Ishikawa (cell line): ENCODE measurements at regions not wholly inside any gene's neighbourhood (a gene's known extent, or its start where the extent isn't known, plus 50 kb on each side); places are given as distances from the start of the nearest gene placed in this dataset.

Source experiments
- CEBPB ChIP-seq: IDR thresholded peaks from 2 replicates; pipeline ENCODE4 v1.6.1; 2012
- CREB1 ChIP-seq: IDR thresholded peaks from 2 replicates; pipeline ENCODE4 v1.6.1; 2012; ENCODE audit warnings: low read depth
- EGR1 ChIP-seq: IDR thresholded peaks from 2 replicates; pipeline ENCODE4 v1.6.1; 2012
- EP300 ChIP-seq: IDR thresholded peaks from 2 replicates; pipeline ENCODE4 v1.6.1; 2012; ENCODE audit warnings: borderline replicate concordance
- FOXM1 ChIP-seq: IDR thresholded peaks from 2 replicates; pipeline ENCODE4 v1.6.1; 2012; ENCODE audit warnings: low read depth, borderline replicate concordance
- NFIC ChIP-seq: IDR thresholded peaks from 2 replicates; pipeline ENCODE4 v1.6.1; 2012
- RAD21 ChIP-seq: IDR thresholded peaks from 2 replicates; pipeline ENCODE4 v1.6.1; 2012; ENCODE audit warnings: low read depth
- TAF1 ChIP-seq: IDR thresholded peaks from 2 replicates; pipeline ENCODE4 v1.6.1; 2012; ENCODE audit warnings: low read depth, mild to moderate bottlenecking
- TCF12 ChIP-seq: IDR thresholded peaks from 2 replicates; pipeline ENCODE4 v1.6.1; 2012; ENCODE audit warnings: low read depth
- TEAD4 ChIP-seq: IDR thresholded peaks from 2 replicates; pipeline ENCODE4 v1.6.1; 2012
- YY1 ChIP-seq: IDR thresholded peaks from 2 replicates; pipeline ENCODE4 v1.6.1; 2012; ENCODE audit warnings: low read depth
- ZBTB7A ChIP-seq: IDR thresholded peaks from 2 replicates; pipeline ENCODE4 v1.6.1; 2012; ENCODE audit warnings: low read depth
- TF ChIP-seq, protein P1 (sequence below): IDR thresholded peaks from 2 replicates; pipeline ENCODE4 v1.6.1; 2012
- TF ChIP-seq, protein P2 (sequence below): IDR thresholded peaks from 2 replicates; pipeline ENCODE4 v1.6.1; 2012; ENCODE audit warnings: low read depth, mild to moderate bottlenecking
- TF ChIP-seq, protein P3 (sequence below): IDR thresholded peaks from 2 replicates; pipeline ENCODE4 v1.6.1; 2012

DNA sequence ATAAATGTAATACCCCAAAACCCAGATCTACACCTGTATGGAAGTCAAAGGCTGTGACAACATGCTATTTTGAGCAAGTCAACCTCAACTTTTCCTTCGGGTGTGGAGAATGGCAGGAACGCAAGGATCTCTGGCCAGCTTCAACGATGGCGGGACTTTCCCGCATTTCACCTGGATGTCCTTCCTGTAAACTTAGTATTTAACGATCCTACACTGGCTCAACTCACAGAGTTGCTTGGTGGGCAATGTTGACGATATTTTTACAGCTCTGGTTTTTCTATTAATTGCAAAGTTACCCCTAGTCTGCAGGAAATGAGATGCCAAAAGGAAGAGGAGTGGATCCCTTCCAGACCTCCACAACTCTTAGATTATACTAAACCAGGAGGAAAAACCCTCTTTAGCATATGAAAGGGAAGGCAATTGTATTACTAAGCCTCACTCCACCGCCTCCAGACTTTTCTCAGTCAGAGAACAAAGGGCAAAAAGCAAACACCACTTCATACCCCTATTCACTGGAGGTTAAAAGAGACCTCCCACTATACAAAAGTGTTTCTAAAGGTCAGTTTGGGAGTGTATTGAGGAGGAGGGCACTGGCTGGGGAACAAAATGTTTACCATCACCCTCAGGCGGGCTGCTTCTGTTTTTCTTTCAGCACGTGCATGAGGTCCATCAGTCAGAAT is 56.5 kb upstream of the ACVR1 start:
- no peak for TF ChIP-seq CEBPB

DNA sequence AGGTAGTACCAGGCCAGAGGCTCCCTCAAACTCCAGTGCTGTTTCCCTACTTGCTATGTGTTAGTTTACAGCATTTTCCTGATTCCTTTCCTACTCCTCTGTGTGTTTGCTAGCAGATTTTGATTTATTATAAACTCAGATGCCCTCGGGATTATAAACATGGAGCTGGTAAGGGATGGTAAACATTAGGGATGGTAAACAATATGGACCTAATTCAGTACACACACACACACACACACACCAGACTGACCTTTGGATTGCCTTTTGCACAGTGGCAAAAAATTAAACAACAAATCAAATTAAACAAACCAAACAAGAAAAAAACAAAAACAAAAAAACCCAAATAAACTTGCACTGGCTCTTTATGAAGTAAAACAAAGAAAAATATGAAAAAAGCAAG is 55.4 kb upstream of the ACVR1 start:
- TF ChIP-seq FOXM1 (no peak), ZBTB7A (no peak), TEAD4 (no peak), CEBPB (no peak), RAD21 (no peak)
- TF ChIP-seq, protein P1, sequence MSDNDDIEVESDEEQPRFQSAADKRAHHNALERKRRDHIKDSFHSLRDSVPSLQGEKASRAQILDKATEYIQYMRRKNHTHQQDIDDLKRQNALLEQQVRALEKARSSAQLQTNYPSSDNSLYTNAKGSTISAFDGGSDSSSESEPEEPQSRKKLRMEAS = no peak

DNA sequence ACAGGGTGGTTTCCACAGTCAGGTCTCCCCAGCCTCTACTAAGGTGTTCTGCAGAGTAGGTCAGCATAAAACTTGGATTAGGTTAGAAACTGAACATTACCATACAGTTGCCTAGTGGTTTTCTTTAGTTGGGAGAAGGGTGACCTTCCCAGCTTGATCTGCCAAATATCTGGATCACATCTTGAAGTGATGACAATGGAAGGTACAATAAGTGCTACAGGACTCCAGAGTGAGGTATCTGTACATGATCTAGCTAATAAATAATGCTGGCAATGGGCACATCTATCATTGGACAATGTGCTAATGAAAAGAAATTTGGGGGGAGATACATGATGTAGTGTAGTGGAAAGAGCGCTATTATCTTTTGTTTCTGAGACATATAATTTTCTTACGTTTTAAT is 54.6 kb upstream of the ACVR1 start:
- TF ChIP-seq YY1 (no peak), TEAD4 (no peak), FOXM1 (no peak), EP300 (no peak), CEBPB (no peak), ZBTB7A (no peak), NFIC (no peak), TCF12 (no peak), CREB1 (no peak), TAF1 (no peak), RAD21 (no peak)
- TF ChIP-seq, protein P2, sequence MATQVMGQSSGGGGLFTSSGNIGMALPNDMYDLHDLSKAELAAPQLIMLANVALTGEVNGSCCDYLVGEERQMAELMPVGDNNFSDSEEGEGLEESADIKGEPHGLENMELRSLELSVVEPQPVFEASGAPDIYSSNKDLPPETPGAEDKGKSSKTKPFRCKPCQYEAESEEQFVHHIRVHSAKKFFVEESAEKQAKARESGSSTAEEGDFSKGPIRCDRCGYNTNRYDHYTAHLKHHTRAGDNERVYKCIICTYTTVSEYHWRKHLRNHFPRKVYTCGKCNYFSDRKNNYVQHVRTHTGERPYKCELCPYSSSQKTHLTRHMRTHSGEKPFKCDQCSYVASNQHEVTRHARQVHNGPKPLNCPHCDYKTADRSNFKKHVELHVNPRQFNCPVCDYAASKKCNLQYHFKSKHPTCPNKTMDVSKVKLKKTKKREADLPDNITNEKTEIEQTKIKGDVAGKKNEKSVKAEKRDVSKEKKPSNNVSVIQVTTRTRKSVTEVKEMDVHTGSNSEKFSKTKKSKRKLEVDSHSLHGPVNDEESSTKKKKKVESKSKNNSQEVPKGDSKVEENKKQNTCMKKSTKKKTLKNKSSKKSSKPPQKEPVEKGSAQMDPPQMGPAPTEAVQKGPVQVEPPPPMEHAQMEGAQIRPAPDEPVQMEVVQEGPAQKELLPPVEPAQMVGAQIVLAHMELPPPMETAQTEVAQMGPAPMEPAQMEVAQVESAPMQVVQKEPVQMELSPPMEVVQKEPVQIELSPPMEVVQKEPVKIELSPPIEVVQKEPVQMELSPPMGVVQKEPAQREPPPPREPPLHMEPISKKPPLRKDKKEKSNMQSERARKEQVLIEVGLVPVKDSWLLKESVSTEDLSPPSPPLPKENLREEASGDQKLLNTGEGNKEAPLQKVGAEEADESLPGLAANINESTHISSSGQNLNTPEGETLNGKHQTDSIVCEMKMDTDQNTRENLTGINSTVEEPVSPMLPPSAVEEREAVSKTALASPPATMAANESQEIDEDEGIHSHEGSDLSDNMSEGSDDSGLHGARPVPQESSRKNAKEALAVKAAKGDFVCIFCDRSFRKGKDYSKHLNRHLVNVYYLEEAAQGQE = no peak
- TF ChIP-seq, protein P1 = no peak
- TF ChIP-seq, protein P3, sequence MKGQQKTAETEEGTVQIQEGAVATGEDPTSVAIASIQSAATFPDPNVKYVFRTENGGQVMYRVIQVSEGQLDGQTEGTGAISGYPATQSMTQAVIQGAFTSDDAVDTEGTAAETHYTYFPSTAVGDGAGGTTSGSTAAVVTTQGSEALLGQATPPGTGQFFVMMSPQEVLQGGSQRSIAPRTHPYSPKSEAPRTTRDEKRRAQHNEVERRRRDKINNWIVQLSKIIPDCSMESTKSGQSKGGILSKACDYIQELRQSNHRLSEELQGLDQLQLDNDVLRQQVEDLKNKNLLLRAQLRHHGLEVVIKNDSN = no peak

DNA sequence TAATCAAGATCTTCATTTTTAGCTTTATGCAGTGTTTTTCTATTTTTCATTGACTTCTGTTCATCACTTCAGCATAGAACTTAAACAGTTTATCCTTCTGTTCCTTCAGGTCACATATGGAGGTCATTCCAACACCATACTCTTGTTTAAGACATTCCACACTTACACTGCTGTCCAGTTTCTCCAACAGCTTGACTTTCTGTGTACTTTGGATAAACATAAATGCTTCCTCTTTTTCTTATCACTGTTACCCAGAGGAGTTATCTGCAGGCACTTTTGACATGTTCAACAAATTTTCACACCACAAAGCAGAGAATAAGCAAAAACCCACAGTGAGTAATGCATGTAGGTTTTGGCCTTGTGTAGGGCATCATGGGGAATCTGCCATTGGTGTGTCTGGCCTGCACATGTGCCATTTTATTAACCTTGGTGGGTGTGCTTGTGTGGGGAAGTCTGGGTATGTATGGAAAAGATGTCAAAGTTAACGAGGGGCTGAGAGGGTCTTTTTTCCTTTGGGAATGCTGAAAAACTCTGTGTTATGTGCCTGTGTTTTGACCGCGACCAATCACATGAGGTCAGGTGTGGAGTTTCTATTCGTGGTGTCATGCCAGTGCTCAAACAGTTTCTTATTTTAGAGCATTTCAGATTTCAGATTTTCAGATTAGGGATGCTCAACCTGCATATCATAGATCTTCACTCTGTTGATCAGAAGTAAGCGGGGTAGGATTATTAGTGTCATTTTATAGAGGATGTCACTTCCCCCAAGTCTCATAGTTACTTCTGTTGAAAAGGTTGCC is 53.9 kb upstream of the ACVR1 start:
- TF ChIP-seq TCF12 (no peak), EP300 (no peak), CREB1 (no peak), FOXM1 (no peak), TAF1 (no peak)
- TF ChIP-seq, protein P1 = no peak
- TF ChIP-seq, protein P2 = no peak
- TF ChIP-seq, protein P3 = no peak

DNA sequence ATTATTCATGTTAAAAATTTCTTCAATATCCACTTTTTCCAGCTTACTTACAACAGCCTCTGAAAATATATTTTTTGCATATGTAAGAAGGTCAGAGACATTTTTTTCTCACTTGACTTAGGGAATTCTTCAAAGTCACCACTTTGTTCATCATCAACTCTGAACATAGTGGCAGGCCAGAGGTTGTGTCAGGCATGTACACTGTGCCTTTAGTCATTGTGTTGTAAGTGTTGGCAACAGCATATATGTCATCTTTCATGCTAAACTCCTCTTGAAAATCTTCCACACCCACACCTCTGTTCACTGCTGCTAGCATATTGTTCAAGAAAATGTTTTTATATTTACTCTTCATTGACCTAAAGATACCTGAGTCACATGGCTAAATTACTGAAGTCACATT is 52.2 kb upstream of the ACVR1 start:
- no peak for TF ChIP-seq EGR1
- TF ChIP-seq, protein P2 = no peak
